Glomerular endothelial cell (primary cell): ENCODE measurements at regions not wholly inside any gene's neighbourhood (a gene's known extent, or its start where the extent isn't known, plus 50 kb on each side); places are given as distances from the start of the nearest gene placed in this dataset.

Experiments used
- DNase-seq: peaks from one replicate; pipeline ENCODE4 v3.0.0-alpha.2; 2011; ENCODE audit warnings: low read depth, low spot score; ENCODE audit errors: extremely low read depth

- no peak for DNase-seq
These were observed 82.5 kb upstream of the BHLHE23 start for GRCh38 chr20:63089051-63089907.

- no peak for DNase-seq
These were observed 81.3 kb upstream of the BHLHE23 start for GRCh38 chr20:63087872-63088680.

- DNase-seq = no peak
These were observed 80.6 kb upstream of the BHLHE23 start for GRCh38 chr20:63087236-63087871.

- no peak for DNase-seq
These were observed 79.9 kb upstream of the BHLHE23 start for GRCh38 chr20:63086421-63087235.

GRCh38 chr20:63085151-63085861 lies 78.5 kb upstream of the BHLHE23 start:
- DNase-seq = no peak

- no peak for DNase-seq
These were observed 77.8 kb upstream of the BHLHE23 start for GRCh38 chr20:63084563-63084927.

- DNase-seq = no peak
These were observed 77.2 kb upstream of the BHLHE23 start for GRCh38 chr20:63083831-63084562.

GRCh38 chr20:63082939-63083735 lies 76.4 kb upstream of the BHLHE23 start:
- DNase-seq = no peak

- DNase-seq = no peak
These were observed 75.7 kb upstream of the BHLHE23 start for GRCh38 chr20:63082308-63082938.

GRCh38 chr20:63081831-63082230 lies 75.1 kb upstream of the BHLHE23 start:
- no peak for DNase-seq

- DNase-seq = no peak
These were observed 74.6 kb upstream of the BHLHE23 start for GRCh38 chr20:63081351-63081750.

- no peak for DNase-seq
These were observed 74.0 kb upstream of the BHLHE23 start for GRCh38 chr20:63080811-63081210.

- DNase-seq = no peak
These were observed 73.6 kb upstream of the BHLHE23 start for GRCh38 chr20:63080411-63080810.

- no peak for DNase-seq
These were observed 73.2 kb upstream of the BHLHE23 start for GRCh38 chr20:63079971-63080370.

- no peak for DNase-seq
These were observed 70.9 kb upstream of the BHLHE23 start for GRCh38 chr20:63077705-63078104.

- no peak for DNase-seq
These were observed 69.7 kb upstream of the BHLHE23 start for GRCh38 chr20:63076421-63076820.

- DNase-seq = no peak
These were observed 67.9 kb upstream of the BHLHE23 start for GRCh38 chr20:63074631-63075030.

- no peak for DNase-seq
These were observed 67.4 kb upstream of the BHLHE23 start for GRCh38 chr20:63074182-63074581.
